Parathyroid adenoma (tissue), 2 donors: ENCODE measurements at regions not wholly inside any gene's neighbourhood (a gene's known extent, or its start where the extent isn't known, plus 50 kb on each side); places are given as distances from the start of the nearest gene placed in this dataset.

ENCODE experiments used
- H2AFZ ChIP-seq: fragments of 300-600 bp; sonication (generic); one replicate; pipeline ENCODE4 v1.7.0; 2017; ENCODE audit warnings: antibody characterized with exemption, mild to moderate bottlenecking
- H3K27ac ChIP-seq: fragments of 300-600 bp; sonication (generic); one replicate; pipeline ENCODE4 v1.7.0; 2017
- H3K27me3 ChIP-seq: fragments of 300-600 bp; sonication (generic); one replicate; pipeline ENCODE4 v1.7.0; 2017; ENCODE audit warnings: low read length; ENCODE audit not compliant: control insufficient read depth, insufficient read depth
- H3K36me3 ChIP-seq: fragments of 300-600 bp; sonication (generic); one replicate; pipeline ENCODE4 v1.7.0; 2017; ENCODE audit warnings: low read length; ENCODE audit not compliant: control insufficient read depth, insufficient read depth
- H3K4me1 ChIP-seq: fragments of 300-600 bp; sonication (generic); one replicate; pipeline ENCODE4 v1.7.0; 2017; ENCODE audit warnings: control low read depth
- H3K4me2 ChIP-seq: fragments of 300-600 bp; sonication (generic); one replicate; pipeline ENCODE4 v1.7.0; 2017; ENCODE audit warnings: low read length
- H3K4me3 ChIP-seq: fragments of 300-600 bp; sonication (generic); one replicate; pipeline ENCODE4 v1.7.0; 2017; ENCODE audit warnings: low read depth, low read length
- H3K79me2 ChIP-seq: fragments of 300-600 bp; sonication (generic); one replicate; pipeline ENCODE4 v1.7.0; 2017; ENCODE audit warnings: control low read depth
- H3K9ac ChIP-seq: fragments of 300-600 bp; sonication (generic); one replicate; pipeline ENCODE4 v1.7.0; 2017; ENCODE audit warnings: mild to moderate bottlenecking
- H3K9me3 ChIP-seq: fragments of 300-600 bp; sonication (generic); one replicate; pipeline ENCODE4 v1.7.0; 2017; ENCODE audit warnings: low read length; ENCODE audit not compliant: control insufficient read depth
- TF ChIP-seq, protein P1 (sequence below): fragments of 300-600 bp; sonication (generic); IDR thresholded peaks from one replicate; pipeline ENCODE4 v1.7.0; 2017; ENCODE audit warnings: antibody characterized with exemption, mild to moderate bottlenecking
- donor health status: primary hyperparathyroidism.

DNA sequence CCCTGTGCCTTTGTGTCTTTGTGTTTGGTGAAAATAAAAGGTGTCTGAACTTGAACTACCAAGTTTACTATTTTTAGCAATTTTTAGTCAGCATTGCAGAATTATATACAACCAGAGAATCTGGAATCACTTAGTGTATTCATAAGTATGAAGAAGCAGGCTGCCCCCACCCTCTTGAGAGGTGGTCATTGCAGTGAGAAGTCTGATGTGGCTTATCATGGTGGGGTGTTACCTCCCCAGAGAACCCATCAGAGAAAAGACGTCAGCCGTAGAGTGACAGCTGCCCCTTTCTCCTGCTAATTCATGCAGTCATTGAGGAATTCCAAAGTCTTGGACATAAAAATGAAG, 66.0 kb downstream of the BOLA3 start:
- no peak overlapping the region for H3K4me2 ChIP-seq
- no peak overlapping the region for H3K4me3 ChIP-seq
- no peaks in the 10 kb centered on the region for H3K9me3 ChIP-seq
- TF ChIP-seq, protein P1, sequence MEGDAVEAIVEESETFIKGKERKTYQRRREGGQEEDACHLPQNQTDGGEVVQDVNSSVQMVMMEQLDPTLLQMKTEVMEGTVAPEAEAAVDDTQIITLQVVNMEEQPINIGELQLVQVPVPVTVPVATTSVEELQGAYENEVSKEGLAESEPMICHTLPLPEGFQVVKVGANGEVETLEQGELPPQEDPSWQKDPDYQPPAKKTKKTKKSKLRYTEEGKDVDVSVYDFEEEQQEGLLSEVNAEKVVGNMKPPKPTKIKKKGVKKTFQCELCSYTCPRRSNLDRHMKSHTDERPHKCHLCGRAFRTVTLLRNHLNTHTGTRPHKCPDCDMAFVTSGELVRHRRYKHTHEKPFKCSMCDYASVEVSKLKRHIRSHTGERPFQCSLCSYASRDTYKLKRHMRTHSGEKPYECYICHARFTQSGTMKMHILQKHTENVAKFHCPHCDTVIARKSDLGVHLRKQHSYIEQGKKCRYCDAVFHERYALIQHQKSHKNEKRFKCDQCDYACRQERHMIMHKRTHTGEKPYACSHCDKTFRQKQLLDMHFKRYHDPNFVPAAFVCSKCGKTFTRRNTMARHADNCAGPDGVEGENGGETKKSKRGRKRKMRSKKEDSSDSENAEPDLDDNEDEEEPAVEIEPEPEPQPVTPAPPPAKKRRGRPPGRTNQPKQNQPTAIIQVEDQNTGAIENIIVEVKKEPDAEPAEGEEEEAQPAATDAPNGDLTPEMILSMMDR = no peak
- H2AFZ ChIP-seq = no peak overlapping the region
- no peaks in the 10 kb centered on the region for H3K27me3 ChIP-seq
- no peaks in the 10 kb centered on the region for H3K4me1 ChIP-seq
- peaks cover 2% of the 10 kb centered on the region for H3K79me2 ChIP-seq
- H3K9ac ChIP-seq = no peak overlapping the region
- no peak overlapping the region for H3K27ac ChIP-seq
- no peaks in the 10 kb centered on the region for H3K36me3 ChIP-seq

DNA sequence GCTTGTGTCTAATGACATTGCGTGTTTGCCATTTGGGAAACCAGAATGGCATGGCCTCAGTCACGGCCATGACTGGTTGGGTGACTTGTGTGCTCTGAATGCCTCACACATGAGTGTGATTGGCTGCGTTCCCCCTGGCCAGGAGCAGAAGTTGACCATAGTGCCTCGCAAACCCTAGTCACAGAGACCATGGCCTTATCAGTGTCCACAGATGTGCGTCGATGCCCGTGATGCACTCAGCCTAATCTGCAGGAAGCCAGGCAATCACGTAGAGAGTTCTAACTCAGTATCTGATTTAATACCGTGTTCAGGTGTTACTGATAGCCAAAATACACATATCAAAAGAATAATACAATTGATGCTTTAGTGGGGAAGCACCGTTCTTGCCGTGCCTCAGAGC, 64.0 kb downstream of the BOLA3 start:
- Histone ChIP-seq H3K9me3 (no peaks in the 10 kb centered on the region), H2AFZ (no peak overlapping the region), H3K4me3 (no peak overlapping the region), H3K4me2 (no peak overlapping the region), H3K79me2 (peaks cover 2% of the 10 kb centered on the region), H3K27ac (no peak overlapping the region), H3K9ac (no peak overlapping the region), H3K36me3 (no peaks in the 10 kb centered on the region), H3K4me1 (no peaks in the 10 kb centered on the region), H3K27me3 (no peaks in the 10 kb centered on the region)
- TF ChIP-seq, protein P1 = no peak
